Gastroesophageal sphincter (tissue), 4 donors: ENCODE measurements at regions not wholly inside any gene's neighbourhood (a gene's known extent, or its start where the extent isn't known, plus 50 kb on each side); places are given as distances from the start of the nearest gene placed in this dataset.
A peak's percentile ranks its signal among the peaks of the same experiment; 100 is the strongest.

Source experiments
- ATAC-seq: fragments of 150-250 bp; one replicate; pipeline ENCODE4 v1.9.1; 2016; ENCODE audit warnings: mild to moderate bottlenecking, moderate library complexity
- H3K27ac ChIP-seq, 4 donors: fragments of 200-600 bp; sonication (generic) in 3 of 4; 1 replicate in 3 of 4; 2 replicates in 1 of 4; pipeline ENCODE4 v1.5.1; 2016 to 2019
- H3K27me3 ChIP-seq: fragments of 200-600 bp; sonication (generic); one replicate; pipeline ENCODE4 v1.5.1; 2019
- H3K36me3 ChIP-seq, 2 donors: fragments of 200-600 bp; sonication (generic); one replicate each; pipeline ENCODE4 v1.5.1; 2019; ENCODE audit warnings: control low read depth in 1 of 2
- H3K4me1 ChIP-seq, 3 donors: fragments of 200-600 bp; sonication (generic); 1 replicate in 2 of 3; 2 replicates in 1 of 3; pipeline ENCODE4 v1.5.1; 2016 to 2019; ENCODE audit warnings: control low read depth in 2 of 3
- H3K4me3 ChIP-seq, 2 donors: fragments of 200-600 bp; sonication (generic); one replicate each; pipeline ENCODE4 v1.5.1; 2019; ENCODE audit warnings: mild to moderate bottlenecking in 1 of 2, moderate library complexity in 1 of 2
- H3K9me3 ChIP-seq, 3 donors: fragments of 200-600 bp; sonication (generic); one replicate each; pipeline ENCODE4 v1.5.1; 2017 to 2019; ENCODE audit warnings: control low read depth in 2 of 3
- CTCF ChIP-seq, 4 experiments: fragments of 200-600 bp in 2 of 4; fragments of 450-650 bp in 2 of 4; sonication (generic) in 1 of 4; IDR thresholded peaks; one replicate each; pipeline ENCODE4 v1.5.1; 2017 to 2019; ENCODE audit warnings: antibody characterized with exemption in 4 of 4, mild to moderate bottlenecking in 2 of 4, moderate library complexity in 2 of 4
- EP300 ChIP-seq: sonication (generic); formaldehyde crosslinking; IDR thresholded peaks from one replicate; pipeline ENCODE4 v1.6.1; 2017; ENCODE audit warnings: antibody characterized with exemption, mild to moderate bottlenecking
- POLR2A ChIP-seq, 2 donors: fragments of 450-650 bp; IDR thresholded peaks; one replicate each; pipeline ENCODE4 v1.6.1; 2017; ENCODE audit warnings: antibody characterized with exemption in 2 of 2, mild to moderate bottlenecking in 2 of 2, moderate library complexity in 1 of 2
- POLR2AphosphoS5 ChIP-seq: sonication (generic); formaldehyde crosslinking; IDR thresholded peaks from one replicate; pipeline ENCODE4 v1.6.1; 2017; ENCODE audit warnings: antibody characterized with exemption
- WGBS, 2 donors: methylation state at CpG; one replicate each; pipeline ENCODE4 v1.1.5; 2018; ENCODE audit warnings: low coverage in 1 of 2; 5-methylcytosine and 5-hydroxymethylcytosine counted together

GRCh38 chrX:38937400-38937799, 136.1 kb downstream of the MID1IP1 start:
- ATAC-seq: no peak
- H3K27me3 ChIP-seq: no peaks in the 10 kb centered on the region
- H3K4me1 ChIP-seq: no peaks in the 10 kb centered on the region
- H3K9me3 ChIP-seq: no peaks in the 10 kb centered on the region
- no peak overlapping the region for H3K27ac ChIP-seq
- no peaks in the 10 kb centered on the region for H3K36me3 ChIP-seq
- H3K4me3 ChIP-seq: no peak overlapping the region
- TF ChIP-seq CTCF (IDR thresholded peaks at IDR 0.05) (no peak), POLR2A (IDR thresholded peaks at IDR 0.05) (no peak), POLR2AphosphoS5 (no peak), EP300 (no peak)

- Histone ChIP-seq H3K4me3 (no peak overlapping the region), H3K9me3 (no peaks in the 10 kb centered on the region), H3K27ac (no peak overlapping the region), H3K36me3 (no peaks in the 10 kb centered on the region), H3K27me3 (no peaks in the 10 kb centered on the region), H3K4me1 (no peaks in the 10 kb centered on the region)
- WGBS, 2 donors: 44 to 77% methylated on average over 2 to 3 of the region's 3 CpGs
- ATAC-seq: no peak
- TF ChIP-seq POLR2A (IDR thresholded peaks at IDR 0.05) (no peak), CTCF (IDR thresholded peaks at IDR 0.05) (no peak), POLR2AphosphoS5 (no peak), EP300 (no peak)
Observed at GRCh38 chrX:38937926-38938325, 136.7 kb downstream of the MID1IP1 start.

- H3K36me3 ChIP-seq: no peaks in the 10 kb centered on the region
- H3K27ac ChIP-seq: peak overlapping the region in 1 of 4 donors; percentile 28
- peak; percentile 78 for ATAC-seq
- H3K9me3 ChIP-seq: no peaks in the 10 kb centered on the region
- no peaks in the 10 kb centered on the region for H3K27me3 ChIP-seq
- WGBS, 2 donors: 20 to 36% methylated on average over 1 of the region's 1 CpG
- no peak overlapping the region for H3K4me3 ChIP-seq
- no peaks in the 10 kb centered on the region for H3K4me1 ChIP-seq
- TF ChIP-seq CTCF (IDR thresholded peaks at IDR 0.05) (peak in 1 of 4 experiments; percentile 5), POLR2A (IDR thresholded peaks at IDR 0.05) (no peak), POLR2AphosphoS5 (peak; percentile 81), EP300 (no peak)
Observed at GRCh38 chrX:38939067-38939466, 137.8 kb downstream of the MID1IP1 start.

GRCh38 chrX:38940547-38940946, 139.3 kb downstream of the MID1IP1 start:
- Histone ChIP-seq H3K4me3 (no peak overlapping the region), H3K9me3 (no peaks in the 10 kb centered on the region), H3K27ac (peak overlapping the region in 3 of 4 donors; percentile 36 to 59 (median 58)), H3K4me1 (no peaks in the 10 kb centered on the region), H3K27me3 (no peaks in the 10 kb centered on the region), H3K36me3 (no peaks in the 10 kb centered on the region)
- WGBS, 2 donors: 58 to 65% methylated on average over 3 of the region's 3 CpGs
- peak; percentile 40 for ATAC-seq
- no peak for TF ChIP-seq EP300
- no peak for TF ChIP-seq CTCF (IDR thresholded peaks at IDR 0.05)
- no peak for TF ChIP-seq POLR2A (IDR thresholded peaks at IDR 0.05)
- TF ChIP-seq POLR2AphosphoS5: no peak

GRCh38 chrX:38941675-38942074, 140.4 kb downstream of the MID1IP1 start:
- Histone ChIP-seq H3K9me3 (no peaks in the 10 kb centered on the region), H3K27ac (peak overlapping the region in 2 of 4 donors; percentile 36 to 58), H3K4me1 (no peaks in the 10 kb centered on the region), H3K27me3 (no peaks in the 10 kb centered on the region), H3K36me3 (no peaks in the 10 kb centered on the region), H3K4me3 (no peak overlapping the region)
- ATAC-seq: peak; percentile 68
- TF ChIP-seq POLR2AphosphoS5 (peak; percentile 69), POLR2A (IDR thresholded peaks at IDR 0.05) (no peak)
- WGBS, 2 donors: 20 to 33% methylated on average over 1 of the region's 1 CpG
